OCI-LY7 (cell line): ENCODE measurements at regions not wholly inside any gene's neighbourhood (a gene's known extent, or its start where the extent isn't known, plus 50 kb on each side); places are given as distances from the start of the nearest gene placed in this dataset.

Experiments
- BruUV-seq: library from RNA; stranded (reverse); fragments of 400-500 nt; replicated peaks from 2 replicates; lab custom pipeline; 2021; lab: Mats Ljungman, UMichigan
- CTCF ChIA-PET: fragments of 300-600 bp; sonication (Branson Sonifier 250); formaldehyde crosslinking; loops from one replicate; lab custom pipeline; 2022; ENCODE audit warnings: antibody characterized with exemption; ENCODE audit not compliant: unreplicated experiment; lab: Charles Lee
- POLR2A ChIA-PET: fragments of 300-600 bp; sonication (Branson Sonifier 250); formaldehyde crosslinking; loops from one replicate; lab custom pipeline; 2022; ENCODE audit warnings: antibody characterized with exemption; lab: Charles Lee
- DNase-seq: peaks from one replicate; pipeline ENCODE4 v3.0.0-alpha.2; 2015; ENCODE audit warnings: low spot score
- H2AFZ ChIP-seq: fragments of 200-600 bp; sonication (generic), shearing (Covaris generic); 2 replicates; pipeline ENCODE4 v1.6.1; 2014; ENCODE audit warnings: mild to moderate bottlenecking, antibody characterized with exemption, low read length, moderate library complexity
- H3K27ac ChIP-seq: fragments of 200-600 bp; sonication (generic); 2 replicates; pipeline ENCODE4 v1.5.1; 2014; ENCODE audit warnings: mixed run types, low read depth, mild to moderate bottlenecking, moderate library complexity, low read length, inconsistent platforms; ENCODE audit not compliant: poor library complexity, severe bottlenecking
- H3K36me3 ChIP-seq: fragments of 200-600 bp; sonication (generic); 2 replicates; pipeline ENCODE4 v1.6.1; 2014; ENCODE audit warnings: mild to moderate bottlenecking, antibody characterized with exemption, low read length, moderate library complexity, mixed read lengths; ENCODE audit not compliant: insufficient read depth
- H3K4me1 ChIP-seq: fragments of 200-600 bp; sonication (generic); 2 replicates; pipeline ENCODE4 v1.5.1; 2014; ENCODE audit warnings: mild to moderate bottlenecking, low read length; ENCODE audit not compliant: insufficient read depth, poor library complexity, severe bottlenecking
- H3K4me2 ChIP-seq: fragments of 200-600 bp; sonication (generic); 2 replicates; pipeline ENCODE4 v1.6.1; 2014; ENCODE audit warnings: mild to moderate bottlenecking, low read length
- H3K4me3 ChIP-seq: fragments of 200-600 bp; sonication (generic); 2 replicates; pipeline ENCODE4 v1.5.1; 2014; ENCODE audit warnings: mild to moderate bottlenecking, low read depth, low read length; ENCODE audit not compliant: poor library complexity, severe bottlenecking
- H3K79me2 ChIP-seq: fragments of 200-600 bp; sonication (generic); 2 replicates; pipeline ENCODE4 v1.6.1; 2016; ENCODE audit warnings: low read depth, mild to moderate bottlenecking, low read length, moderate library complexity, mixed read lengths; ENCODE audit not compliant: insufficient read depth
- H3K9me2 ChIP-seq: fragments of 200-600 bp; sonication (generic); 2 replicates; pipeline ENCODE4 v1.6.1; 2016; ENCODE audit warnings: mild to moderate bottlenecking, low read length, mixed read lengths; ENCODE audit not compliant: insufficient read depth
- H3K9me3 ChIP-seq: fragments of 200-600 bp; sonication (generic); 2 replicates; pipeline ENCODE4 v1.6.1; 2014; ENCODE audit warnings: mild to moderate bottlenecking, mixed run types, low read length, mixed read lengths
- H4K20me1 ChIP-seq: fragments of 200-600 bp; sonication (generic); 2 replicates; pipeline ENCODE4 v1.6.1; 2014; ENCODE audit warnings: mild to moderate bottlenecking, antibody characterized with exemption, low read length, moderate library complexity, mixed read lengths; ENCODE audit not compliant: insufficient read depth
- CTCF ChIP-seq: fragments of 200-600 bp; sonication (generic); conservative IDR thresholded peaks from 2 replicates; pipeline ENCODE4 v1.5.1; 2014; ENCODE audit warnings: mild to moderate bottlenecking, antibody characterized with exemption, low read length, moderate library complexity, mixed read lengths
- EZH2phosphoT487 ChIP-seq: fragments of 200-600 bp; sonication (generic); IDR thresholded peaks from 2 replicates; pipeline ENCODE4 v1.6.1; 2018; ENCODE audit warnings: low read depth, borderline replicate concordance, mild to moderate bottlenecking, mixed run types, antibody characterized with exemption, low read length, moderate library complexity, mixed read lengths
- intact Hi-C: fragments of 100-400 bp; cut with micrococcal nuclease; formaldehyde crosslinking; loops from one replicate; pipeline ENCODE4 v1.10.0; 2022; ENCODE audit not compliant: unreplicated experiment

- no peak overlapping the region for H3K4me2 ChIP-seq
- POLR2A ChIA-PET = no interaction called here
- intact Hi-C loops = no loop called here
- H3K9me2 ChIP-seq = no peaks in the 10 kb centered on the region
- no peaks in the 10 kb centered on the region for H3K4me1 ChIP-seq
- no peaks in the 10 kb centered on the region for H3K79me2 ChIP-seq
- DNase-seq = no peak
- H3K36me3 ChIP-seq = no peaks in the 10 kb centered on the region
- no peak for TF ChIP-seq EZH2phosphoT487
- TF ChIP-seq CTCF = no peak
- H3K9me3 ChIP-seq = no peaks in the 10 kb centered on the region
- no TSS peak for BruUV-seq
- no peak overlapping the region for H3K4me3 ChIP-seq
- H4K20me1 ChIP-seq = no peaks in the 10 kb centered on the region
- H3K27ac ChIP-seq = no peak overlapping the region
- H2AFZ ChIP-seq = no peak overlapping the region
- CTCF ChIA-PET = no interaction called here
Observed at GRCh38 chrX:143964549-143964948, 80.7 kb downstream of the UBE2NL start.

- Histone ChIP-seq H3K4me2 (no peak overlapping the region), H2AFZ (no peak overlapping the region), H3K36me3 (no peaks in the 10 kb centered on the region), H3K9me2 (no peaks in the 10 kb centered on the region), H3K79me2 (no peaks in the 10 kb centered on the region), H3K4me1 (no peaks in the 10 kb centered on the region), H3K4me3 (no peak overlapping the region), H4K20me1 (no peaks in the 10 kb centered on the region), H3K9me3 (no peaks in the 10 kb centered on the region), H3K27ac (no peak overlapping the region)
- intact Hi-C loops = no loop called here
- DNase-seq = no peak
- POLR2A ChIA-PET = interaction anchor here (0.7 kb wide), 1 partner anchor 36 kb away, joined by 3 read pairs; no protein-coding TSS in a partner anchor
- TF ChIP-seq EZH2phosphoT487 = no peak
- TF ChIP-seq CTCF = no peak
- BruUV-seq = no TSS peak
- CTCF ChIA-PET = no interaction called here
Observed at GRCh38 chrX:143988356-143988755, 104.5 kb downstream of the UBE2NL start.

- intact Hi-C loops = no loop called here
- BruUV-seq = no TSS peak
Observed at GRCh38 chrX:143994206-143994605, 110.3 kb downstream of the UBE2NL start.

More at GRCh38 chrX:143994206-143994605, 110.3 kb downstream of the UBE2NL start:
- Histone ChIP-seq H3K4me3 (no peak overlapping the region), H2AFZ (no peak overlapping the region), H3K9me3 (no peaks in the 10 kb centered on the region), H3K4me1 (no peaks in the 10 kb centered on the region), H3K36me3 (no peaks in the 10 kb centered on the region), H3K9me2 (no peaks in the 10 kb centered on the region), H4K20me1 (no peaks in the 10 kb centered on the region), H3K27ac (no peak overlapping the region), H3K79me2 (no peaks in the 10 kb centered on the region), H3K4me2 (no peak overlapping the region)
- POLR2A ChIA-PET = interaction anchor here (0.6 kb wide), 1 partner anchor 921 kb away, joined by 4 read pairs; no protein-coding TSS in a partner anchor
- TF ChIP-seq CTCF = no peak
- CTCF ChIA-PET = no interaction called here
- no peak for DNase-seq
